ENCODE measurements at regions not wholly inside any gene's neighbourhood (a gene's known extent, or its start where the extent isn't known, plus 50 kb on each side); places are given as distances from the start of the nearest gene placed in this dataset.

- Histone ChIP-seq H3K27me3 (ENCODE audit: control insufficient read depth, insufficient read depth, low read length) (no peaks in the 10 kb centered on the region), H3K4me1 (ENCODE audit: control insufficient read depth, extremely low read depth, insufficient read depth, low read length) (no peaks in the 10 kb centered on the region), H3K4me2 (ENCODE audit: extremely low read depth, insufficient read depth, low read length) (no peak overlapping the region), H3K36me3 (ENCODE audit: control insufficient read depth, insufficient read depth, low read length) (no peaks in the 10 kb centered on the region), H3K9ac (ENCODE audit: insufficient read depth, low read length) (no peak overlapping the region), H3K9me3 (ENCODE audit: control insufficient read depth, insufficient read depth, low read depth, low read length) (no peaks in the 10 kb centered on the region), H3K79me2 (ENCODE audit: control insufficient read depth, insufficient read depth, low read length) (no peaks in the 10 kb centered on the region), H4K20me1 (ENCODE audit: control insufficient read depth, extremely low read depth, insufficient read depth, low read length) (no peaks in the 10 kb centered on the region), H3K27ac (ENCODE audit: insufficient read depth, low read length) (no peak overlapping the region), H2AFZ (ENCODE audit: low read length) (no peak overlapping the region), H3K4me3 (replicated peaks in 1 of 4; ENCODE audit: control extremely low read depth in 1 of 4, insufficient read depth in 1 of 4, low read depth in 3 of 4, low read length in 4 of 4) (no peak overlapping the region)
- TF ChIP-seq CTCF (conservative IDR thresholded peaks at IDR 0.05 in 1 of 2, IDR thresholded peaks at IDR 0.05 in 1 of 2; ENCODE audit: low read depth in 1 of 2, low read length in 2 of 2) (no peak), EZH2 (IDR thresholded peaks at IDR 0.05; ENCODE audit: low read length, missing control alignments) (no peak)
- DNase-seq (ENCODE audit: low read depth in 2 of 2): no peak
Measured at GRCh38 chr17:33981711-33982601, 273.1 kb upstream of the CCL2 start.

DNA sequence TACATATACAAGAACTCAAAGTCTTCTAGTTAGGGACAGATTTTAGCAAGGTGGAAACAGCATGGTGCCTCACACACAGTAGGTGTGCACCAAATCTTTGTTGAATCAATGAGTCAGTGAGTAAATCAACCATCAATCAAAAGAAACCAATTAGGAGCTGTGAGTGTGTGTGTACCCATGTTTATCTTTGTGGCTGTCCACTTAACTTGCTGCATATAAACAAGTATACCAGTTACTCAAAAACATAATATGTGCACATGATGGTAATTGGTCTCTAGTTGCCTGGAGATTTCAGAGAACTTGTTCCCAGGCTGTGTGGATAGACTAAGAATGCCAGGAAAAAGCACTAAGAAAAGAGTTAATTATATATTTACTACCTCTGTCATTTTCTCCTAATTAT is 272.2 kb upstream of the CCL2 start:
- H3K79me2 ChIP-seq (ENCODE audit: control insufficient read depth, insufficient read depth, low read length): no peaks in the 10 kb centered on the region
- H3K9ac ChIP-seq (ENCODE audit: insufficient read depth, low read length): no peak overlapping the region
- no peaks in the 10 kb centered on the region for H3K36me3 ChIP-seq (ENCODE audit: control insufficient read depth, insufficient read depth, low read length)
- H3K27me3 ChIP-seq (ENCODE audit: control insufficient read depth, insufficient read depth, low read length): no peaks in the 10 kb centered on the region
- TF ChIP-seq CTCF (conservative IDR thresholded peaks at IDR 0.05 in 1 of 2, IDR thresholded peaks at IDR 0.05 in 1 of 2; ENCODE audit: low read depth in 1 of 2, low read length in 2 of 2): no peak
- TF ChIP-seq EZH2 (IDR thresholded peaks at IDR 0.05; ENCODE audit: low read length, missing control alignments): no peak
- H3K27ac ChIP-seq (ENCODE audit: insufficient read depth, low read length): no peak overlapping the region
- H2AFZ ChIP-seq (ENCODE audit: low read length): no peak overlapping the region
- H4K20me1 ChIP-seq (ENCODE audit: control insufficient read depth, extremely low read depth, insufficient read depth, low read length): no peaks in the 10 kb centered on the region
- H3K4me2 ChIP-seq (ENCODE audit: extremely low read depth, insufficient read depth, low read length): no peak overlapping the region
- H3K9me3 ChIP-seq (ENCODE audit: control insufficient read depth, insufficient read depth, low read depth, low read length): no peaks in the 10 kb centered on the region
- no peak for DNase-seq (ENCODE audit: low read depth in 2 of 2)
- no peaks in the 10 kb centered on the region for H3K4me1 ChIP-seq (ENCODE audit: control insufficient read depth, extremely low read depth, insufficient read depth, low read length)
- H3K4me3 ChIP-seq (replicated peaks in 1 of 4; ENCODE audit: control extremely low read depth in 1 of 4, insufficient read depth in 1 of 4, low read depth in 3 of 4, low read length in 4 of 4): no peak overlapping the region

DNA sequence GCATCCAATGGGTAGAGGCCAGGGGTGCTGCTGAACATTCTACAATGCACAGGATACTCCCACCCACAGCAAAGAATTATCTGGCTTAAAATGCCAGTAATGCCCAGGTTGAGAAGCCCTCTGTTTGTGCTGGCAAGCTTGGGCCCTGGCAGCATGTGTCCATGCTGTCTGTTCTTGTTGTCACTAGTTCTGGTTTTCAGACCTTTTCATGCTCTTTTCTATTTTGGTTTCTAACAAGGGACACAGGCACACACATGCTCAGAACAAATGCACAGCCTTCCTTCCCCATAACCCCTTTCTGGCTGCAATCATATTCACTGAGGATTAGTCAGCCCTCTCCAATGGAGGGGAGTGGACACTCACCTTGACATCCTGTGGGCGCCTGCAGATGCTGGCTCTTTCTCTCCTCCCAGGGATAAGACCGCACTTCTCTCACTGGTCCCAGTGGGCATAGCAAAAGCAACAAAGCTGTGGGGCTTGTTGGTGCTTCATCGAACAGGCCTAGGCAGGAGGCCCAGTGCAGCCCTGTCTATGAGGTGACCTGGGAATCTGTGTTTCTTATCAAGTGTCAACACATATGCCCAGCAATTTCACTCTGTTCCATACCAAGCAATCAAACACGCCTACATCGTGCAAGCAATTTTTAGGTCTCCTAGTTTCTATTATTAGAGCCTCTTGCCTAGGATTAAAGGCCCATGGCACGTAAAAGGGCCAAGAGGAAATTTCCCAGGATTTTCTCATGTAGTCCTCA is 271.1 kb upstream of the CCL2 start:
- TF ChIP-seq EZH2 (IDR thresholded peaks at IDR 0.05; ENCODE audit: low read length, missing control alignments) (no peak), CTCF (conservative IDR thresholded peaks at IDR 0.05 in 1 of 2, IDR thresholded peaks at IDR 0.05 in 1 of 2; ENCODE audit: low read depth in 1 of 2, low read length in 2 of 2) (no peak)
- no peak overlapping the region for H2AFZ ChIP-seq (ENCODE audit: low read length)
- no peak overlapping the region for H3K4me3 ChIP-seq (replicated peaks in 1 of 4; ENCODE audit: control extremely low read depth in 1 of 4, insufficient read depth in 1 of 4, low read depth in 3 of 4, low read length in 4 of 4)
- H3K27ac ChIP-seq (ENCODE audit: insufficient read depth, low read length): no peak overlapping the region
- H4K20me1 ChIP-seq (ENCODE audit: control insufficient read depth, extremely low read depth, insufficient read depth, low read length): no peaks in the 10 kb centered on the region
- H3K9me3 ChIP-seq (ENCODE audit: control insufficient read depth, insufficient read depth, low read depth, low read length): no peaks in the 10 kb centered on the region
- no peaks in the 10 kb centered on the region for H3K4me1 ChIP-seq (ENCODE audit: control insufficient read depth, extremely low read depth, insufficient read depth, low read length)
- H3K79me2 ChIP-seq (ENCODE audit: control insufficient read depth, insufficient read depth, low read length): no peaks in the 10 kb centered on the region
- H3K4me2 ChIP-seq (ENCODE audit: extremely low read depth, insufficient read depth, low read length): no peak overlapping the region
- no peaks in the 10 kb centered on the region for H3K36me3 ChIP-seq (ENCODE audit: control insufficient read depth, insufficient read depth, low read length)
- H3K9ac ChIP-seq (ENCODE audit: insufficient read depth, low read length): no peak overlapping the region
- H3K27me3 ChIP-seq (ENCODE audit: control insufficient read depth, insufficient read depth, low read length): no peaks in the 10 kb centered on the region
- DNase-seq (ENCODE audit: low read depth in 2 of 2): no peak

Measured in fibroblast of lung (primary cell).